GM21381 (cell line): ENCODE measurements at regions not wholly inside any gene's neighbourhood (a gene's known extent, or its start where the extent isn't known, plus 50 kb on each side); places are given as distances from the start of the nearest gene placed in this dataset.
"Not testable (repeated sequence)": the region's sequence is repeated elsewhere in the genome, so short reads cannot be mapped to it uniquely, and the experiment has no call there.

Experiments used
- ATAC-seq: cut with Tn5 transposase; IDR thresholded peaks from one replicate; pipeline ENCODE4 v1.9.1; 2021; ENCODE audit warnings: mild to moderate bottlenecking, moderate library complexity; ENCODE audit not compliant: unreplicated experiment

GRCh38 chr2:41129988-41130387, 678.1 kb upstream of the SLC8A1 start:
- ATAC-seq: no peak

GRCh38 chr2:41137031-41137430, 685.1 kb upstream of the SLC8A1 start:
- ATAC-seq: no peak

- ATAC-seq: no peak
Measured at GRCh38 chr2:41141146-41141791, 689.4 kb upstream of the SLC8A1 start.

- no peak for ATAC-seq
Measured at GRCh38 chr2:41142478-41142877, 690.6 kb upstream of the SLC8A1 start.

- no peak for ATAC-seq
Measured at GRCh38 chr2:41145066-41145465, 693.2 kb upstream of the SLC8A1 start.

- ATAC-seq: no peak
Measured at GRCh38 chr2:41149054-41149453, 697.2 kb upstream of the SLC8A1 start.

DNA sequence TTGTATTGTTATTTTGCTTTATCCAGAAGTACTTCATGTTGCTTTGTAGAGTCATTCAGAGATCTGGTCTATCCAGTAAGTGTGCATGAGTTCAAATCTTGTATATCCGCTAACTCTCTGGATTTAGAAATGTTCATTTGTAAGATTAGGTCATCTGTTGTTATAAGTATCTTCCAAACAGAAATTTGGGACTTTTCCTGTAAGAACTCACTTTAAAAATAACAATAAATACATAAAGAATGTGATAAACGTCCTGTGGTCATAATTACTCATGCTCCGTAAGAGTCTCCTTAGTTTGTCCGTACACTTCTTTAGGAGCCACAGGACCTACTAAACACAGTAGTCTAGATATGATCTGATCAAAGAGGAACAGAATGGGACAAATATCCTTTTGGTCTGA, 699.9 kb upstream of the SLC8A1 start:
- ATAC-seq: no peak

DNA sequence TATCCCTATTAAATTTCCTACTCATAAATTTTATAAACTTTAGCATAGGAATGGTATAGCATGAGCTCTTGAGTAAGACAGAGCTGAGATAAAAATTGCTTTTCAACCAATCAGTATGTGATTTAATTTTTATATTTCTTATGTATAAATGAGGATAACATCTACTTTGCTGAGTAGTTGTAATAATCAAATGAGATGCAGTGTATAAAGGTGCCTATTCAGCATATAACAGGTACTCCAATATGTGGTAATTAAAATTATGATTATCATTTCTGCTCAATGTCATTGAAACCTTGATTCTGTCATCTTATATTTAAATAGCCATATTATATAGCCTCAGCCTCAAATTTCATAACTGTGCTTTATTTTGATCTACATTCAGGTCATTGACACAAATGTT, 700.4 kb upstream of the SLC8A1 start:
- ATAC-seq: no peak

GRCh38 chr2:41160439-41160838, 708.5 kb upstream of the SLC8A1 start:
- no peak for ATAC-seq

DNA sequence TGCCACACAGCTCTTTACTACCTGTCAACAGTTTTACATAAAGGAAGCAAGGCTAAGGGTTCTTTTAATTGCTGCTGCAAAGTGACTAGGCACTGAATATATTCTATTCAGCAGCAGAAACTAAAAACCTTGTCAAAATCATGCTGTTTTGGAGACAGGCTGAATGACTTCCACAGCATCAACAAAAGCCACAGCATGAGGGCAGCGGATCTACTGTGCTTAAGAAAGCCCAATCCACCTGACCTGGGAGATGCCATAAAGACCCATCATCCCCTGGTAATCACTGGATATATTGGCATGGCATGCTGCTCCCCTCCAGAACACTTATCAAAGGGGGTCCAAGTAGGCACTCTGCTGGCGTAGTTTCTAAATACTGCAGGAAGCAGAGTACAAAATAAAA, 715.1 kb upstream of the SLC8A1 start:
- no peak for ATAC-seq

GRCh38 chr2:41169744-41170143, 717.9 kb upstream of the SLC8A1 start:
- no peak for ATAC-seq

GRCh38 chr2:41170589-41170988, 718.7 kb upstream of the SLC8A1 start:
- no peak for ATAC-seq

DNA sequence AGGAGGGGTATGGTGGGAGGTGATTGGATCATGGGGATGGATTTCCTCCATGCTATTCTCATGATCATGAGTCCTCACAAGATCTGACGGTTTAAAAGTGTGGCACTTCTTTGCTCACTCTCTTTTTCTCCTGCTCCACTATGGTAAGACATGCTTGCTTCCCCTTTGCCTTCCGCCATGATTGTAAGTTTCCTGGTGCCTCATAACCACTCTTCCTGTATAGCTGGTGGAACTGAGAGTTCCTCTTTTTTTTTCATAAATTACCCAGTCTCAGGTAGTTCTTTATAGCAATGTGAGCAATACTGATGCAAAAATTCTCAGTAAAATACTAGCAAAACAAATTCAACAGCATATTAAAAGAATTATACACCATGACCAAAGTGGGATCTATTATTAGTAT, 728.5 kb upstream of the SLC8A1 start:
- ATAC-seq: no peak

DNA sequence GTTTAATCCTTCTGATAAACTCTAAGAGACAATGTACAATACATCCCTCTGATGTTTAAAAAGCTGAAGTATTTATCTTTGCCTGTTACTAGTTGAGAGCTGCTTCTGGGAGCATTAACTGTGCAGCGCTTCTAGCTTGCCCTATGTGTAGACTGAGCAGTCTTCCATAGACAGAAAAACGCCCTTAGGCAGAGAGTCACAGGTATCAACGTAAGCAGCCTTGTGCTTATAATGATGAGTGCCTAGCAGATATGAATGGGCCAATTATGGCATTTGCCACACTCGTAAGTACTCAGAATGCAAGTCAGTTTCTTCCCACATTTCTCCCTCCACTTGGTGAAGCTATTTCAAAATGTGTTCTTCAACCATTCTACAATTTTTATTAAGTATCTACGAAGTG, 731.1 kb upstream of the SLC8A1 start:
- no peak for ATAC-seq

- no peak for ATAC-seq
Measured at GRCh38 chr2:41187376-41188122, 735.7 kb upstream of the SLC8A1 start.

- ATAC-seq: no peak
Measured at GRCh38 chr2:41194230-41194629, 742.3 kb upstream of the SLC8A1 start.

DNA sequence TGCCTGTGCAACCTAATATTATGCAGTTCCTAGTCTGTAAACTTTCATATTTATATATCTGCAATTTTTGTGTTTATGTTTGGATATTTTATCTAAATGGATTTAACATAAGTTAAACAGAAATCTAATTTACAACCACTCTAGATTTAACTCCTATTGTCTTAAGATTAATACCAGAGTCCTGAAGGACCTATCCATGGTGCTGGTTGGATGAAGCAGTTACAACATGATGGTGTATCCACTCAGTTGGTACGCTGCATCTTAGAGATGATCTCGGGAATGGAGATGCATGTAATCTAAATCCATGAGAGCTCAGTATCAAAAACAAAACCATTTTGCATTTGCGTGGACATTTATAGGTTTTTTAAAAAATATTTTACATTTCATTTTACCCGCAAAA, 745.9 kb upstream of the SLC8A1 start:
- ATAC-seq: no peak

DNA sequence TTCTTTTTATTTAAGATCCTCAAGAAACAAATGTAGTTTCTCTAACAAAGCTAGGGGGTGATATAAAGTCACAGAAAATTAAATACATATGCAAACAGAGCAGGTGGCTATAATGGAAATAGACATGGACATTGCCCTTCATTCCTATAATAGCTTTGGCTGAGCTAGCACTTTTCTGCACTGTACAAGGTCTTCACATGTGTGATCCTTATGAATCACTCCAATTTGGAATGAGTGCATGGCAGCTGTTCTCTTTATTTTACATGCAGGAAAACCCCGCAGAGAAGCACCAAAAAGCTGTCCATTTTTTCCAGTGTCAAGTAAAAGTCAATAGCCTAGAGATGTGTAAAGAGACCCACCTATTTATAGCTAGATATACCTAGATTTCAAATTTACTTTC, 747.4 kb upstream of the SLC8A1 start:
- ATAC-seq: no peak

DNA sequence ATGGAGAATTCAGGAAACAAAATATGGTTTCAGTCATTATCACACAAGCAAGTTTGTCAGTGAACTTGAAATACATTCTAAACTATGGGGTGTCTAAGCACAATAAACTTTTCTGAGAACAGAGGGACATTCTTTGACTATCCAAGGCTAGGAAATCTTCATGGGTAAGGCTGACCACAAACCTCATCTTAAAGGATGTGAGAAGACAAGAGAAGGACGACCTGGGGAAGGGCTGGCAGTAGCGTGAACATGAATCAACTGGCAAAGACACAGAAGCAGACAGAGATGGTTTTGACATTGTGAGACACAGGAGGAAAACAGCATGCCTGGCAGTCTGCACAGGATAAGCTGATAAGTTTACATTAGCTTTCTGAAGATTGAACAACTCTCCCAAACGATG, 752.4 kb upstream of the SLC8A1 start:
- ATAC-seq: no peak

- ATAC-seq: no peak
Measured at GRCh38 chr2:41206004-41206403, 754.1 kb upstream of the SLC8A1 start.

DNA sequence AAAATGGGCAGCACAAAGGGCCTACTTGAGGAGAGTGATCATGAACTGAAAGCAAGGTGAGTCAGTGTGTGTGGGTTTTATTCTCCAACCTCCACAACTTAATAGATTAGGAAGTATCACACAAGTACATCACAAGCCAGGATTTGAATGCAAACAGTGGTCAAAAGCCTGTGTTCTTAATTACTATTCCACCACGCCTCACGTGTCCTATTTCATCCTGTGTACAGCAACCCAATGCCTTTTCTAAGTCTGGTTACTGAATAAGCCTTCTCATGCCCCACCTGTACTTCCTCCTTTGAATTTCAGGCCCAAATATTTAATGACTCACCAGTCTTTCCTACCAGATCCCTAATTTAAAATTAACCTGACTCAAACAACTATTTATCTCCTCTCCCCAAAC, 755.7 kb upstream of the SLC8A1 start:
- ATAC-seq: no peak

DNA sequence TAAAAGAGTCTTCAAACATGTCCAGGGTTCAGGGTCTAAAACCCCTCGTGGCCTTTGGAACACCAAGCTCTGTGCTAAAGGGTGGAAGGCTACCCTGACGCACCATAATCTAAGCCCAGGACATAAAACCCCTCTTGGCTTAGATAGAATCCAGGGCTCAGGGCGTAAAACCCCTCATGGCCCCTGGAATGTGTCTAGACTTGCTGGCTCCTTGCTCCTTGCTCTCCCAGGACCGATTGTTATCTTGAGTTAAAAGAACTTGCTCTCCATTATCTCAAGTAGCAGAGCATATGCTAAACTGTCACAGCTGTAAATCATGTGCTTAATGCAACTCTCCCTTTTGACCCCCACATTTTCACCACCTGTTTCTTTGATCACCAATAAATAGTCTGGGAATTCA, 758.1 kb upstream of the SLC8A1 start:
- not testable (repeated sequence) for ATAC-seq

DNA sequence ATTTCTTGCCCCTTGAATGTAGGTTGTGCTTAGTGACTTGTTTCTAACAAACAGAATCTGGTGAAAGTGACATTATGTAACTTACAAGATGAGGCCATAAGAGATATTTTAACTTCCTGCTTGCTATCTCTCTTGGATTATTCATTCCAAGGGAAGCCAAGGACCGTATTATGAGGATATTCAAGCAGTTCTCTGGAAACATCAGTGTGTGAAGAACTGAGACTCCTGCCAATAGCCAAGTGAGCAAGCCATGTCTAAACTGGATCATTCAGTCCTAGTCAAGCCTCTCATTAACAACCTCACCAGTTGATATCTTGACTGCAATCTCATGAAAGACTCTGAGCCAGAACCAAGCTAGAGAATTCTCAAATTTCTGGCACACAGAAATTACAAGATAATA, 765.1 kb upstream of the SLC8A1 start:
- no peak for ATAC-seq
